Gastroesophageal sphincter (tissue), 4 donors: ENCODE measurements at regions not wholly inside any gene's neighbourhood (a gene's known extent, or its start where the extent isn't known, plus 50 kb on each side); places are given as distances from the start of the nearest gene placed in this dataset.

ENCODE experiments used
- ATAC-seq: fragments of 150-250 bp; one replicate; pipeline ENCODE4 v1.9.1; 2016; ENCODE audit warnings: mild to moderate bottlenecking, moderate library complexity
- H3K27ac ChIP-seq, 4 donors: fragments of 200-600 bp; sonication (generic) in 3 of 4; 1 replicate in 3 of 4; 2 replicates in 1 of 4; pipeline ENCODE4 v1.5.1; 2016 to 2019
- H3K27me3 ChIP-seq: fragments of 200-600 bp; sonication (generic); one replicate; pipeline ENCODE4 v1.5.1; 2019
- H3K36me3 ChIP-seq, 2 donors: fragments of 200-600 bp; sonication (generic); one replicate each; pipeline ENCODE4 v1.5.1; 2019; ENCODE audit warnings: control low read depth in 1 of 2
- H3K4me1 ChIP-seq, 3 donors: fragments of 200-600 bp; sonication (generic); 1 replicate in 2 of 3; 2 replicates in 1 of 3; pipeline ENCODE4 v1.5.1; 2016 to 2019; ENCODE audit warnings: control low read depth in 2 of 3
- H3K4me3 ChIP-seq, 2 donors: fragments of 200-600 bp; sonication (generic); one replicate each; pipeline ENCODE4 v1.5.1; 2019; ENCODE audit warnings: mild to moderate bottlenecking in 1 of 2, moderate library complexity in 1 of 2
- H3K9me3 ChIP-seq, 3 donors: fragments of 200-600 bp; sonication (generic); one replicate each; pipeline ENCODE4 v1.5.1; 2017 to 2019; ENCODE audit warnings: control low read depth in 2 of 3
- EP300 ChIP-seq: sonication (generic); formaldehyde crosslinking; IDR thresholded peaks from one replicate; pipeline ENCODE4 v1.6.1; 2017; ENCODE audit warnings: antibody characterized with exemption, mild to moderate bottlenecking
- POLR2A ChIP-seq, 2 donors: fragments of 450-650 bp; IDR thresholded peaks; one replicate each; pipeline ENCODE4 v1.6.1; 2017; ENCODE audit warnings: antibody characterized with exemption in 2 of 2, mild to moderate bottlenecking in 2 of 2, moderate library complexity in 1 of 2
- POLR2AphosphoS5 ChIP-seq: sonication (generic); formaldehyde crosslinking; IDR thresholded peaks from one replicate; pipeline ENCODE4 v1.6.1; 2017; ENCODE audit warnings: antibody characterized with exemption
- WGBS, 2 donors: methylation state at CpG; one replicate each; pipeline ENCODE4 v1.1.5; 2018; ENCODE audit warnings: low coverage in 1 of 2; 5-methylcytosine and 5-hydroxymethylcytosine counted together
- TF ChIP-seq, protein P1 (sequence below), 4 experiments: fragments of 200-600 bp in 2 of 4; fragments of 450-650 bp in 2 of 4; sonication (generic) in 1 of 4; IDR thresholded peaks; one replicate each; pipeline ENCODE4 v1.5.1; 2017 to 2019; ENCODE audit warnings: antibody characterized with exemption in 4 of 4, mild to moderate bottlenecking in 2 of 4, moderate library complexity in 2 of 4

DNA sequence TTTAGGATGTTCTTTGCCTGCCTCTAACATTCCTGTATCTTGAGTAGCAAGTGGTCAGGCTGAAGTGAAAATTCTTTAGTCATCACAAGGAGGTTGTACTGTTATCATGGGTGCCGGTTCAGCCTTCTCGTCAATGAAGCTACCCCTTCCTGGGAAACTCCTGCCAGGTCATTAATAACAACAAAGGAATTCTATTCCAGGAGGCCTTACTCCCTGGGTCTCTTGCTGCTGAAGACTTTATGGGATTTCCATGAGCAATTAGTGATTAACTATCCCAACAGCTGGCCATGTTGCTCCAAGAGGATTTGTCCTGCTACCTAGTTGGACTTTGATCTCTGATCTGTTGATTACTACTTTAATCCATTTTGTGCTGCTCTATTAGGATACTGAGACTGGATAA lies 62.7 kb upstream of the ELOVL5 start:
- WGBS, 2 donors: 76% methylated on average over 2 of the region's 2 CpGs; no CpG with 5 or more reads in 1 of the 2 donors
- TF ChIP-seq EP300: no peak
- TF ChIP-seq POLR2A (IDR thresholded peaks at IDR 0.05): no peak
- TF ChIP-seq, protein P1, sequence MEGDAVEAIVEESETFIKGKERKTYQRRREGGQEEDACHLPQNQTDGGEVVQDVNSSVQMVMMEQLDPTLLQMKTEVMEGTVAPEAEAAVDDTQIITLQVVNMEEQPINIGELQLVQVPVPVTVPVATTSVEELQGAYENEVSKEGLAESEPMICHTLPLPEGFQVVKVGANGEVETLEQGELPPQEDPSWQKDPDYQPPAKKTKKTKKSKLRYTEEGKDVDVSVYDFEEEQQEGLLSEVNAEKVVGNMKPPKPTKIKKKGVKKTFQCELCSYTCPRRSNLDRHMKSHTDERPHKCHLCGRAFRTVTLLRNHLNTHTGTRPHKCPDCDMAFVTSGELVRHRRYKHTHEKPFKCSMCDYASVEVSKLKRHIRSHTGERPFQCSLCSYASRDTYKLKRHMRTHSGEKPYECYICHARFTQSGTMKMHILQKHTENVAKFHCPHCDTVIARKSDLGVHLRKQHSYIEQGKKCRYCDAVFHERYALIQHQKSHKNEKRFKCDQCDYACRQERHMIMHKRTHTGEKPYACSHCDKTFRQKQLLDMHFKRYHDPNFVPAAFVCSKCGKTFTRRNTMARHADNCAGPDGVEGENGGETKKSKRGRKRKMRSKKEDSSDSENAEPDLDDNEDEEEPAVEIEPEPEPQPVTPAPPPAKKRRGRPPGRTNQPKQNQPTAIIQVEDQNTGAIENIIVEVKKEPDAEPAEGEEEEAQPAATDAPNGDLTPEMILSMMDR (IDR thresholded peaks at IDR 0.05): no peak
- TF ChIP-seq POLR2AphosphoS5: no peak
- Histone ChIP-seq H3K9me3 (no peaks in the 10 kb centered on the region), H3K27me3 (no peaks in the 10 kb centered on the region), H3K27ac (no peak overlapping the region), H3K4me1 (no peaks in the 10 kb centered on the region), H3K4me3 (no peak overlapping the region), H3K36me3 (no peaks in the 10 kb centered on the region)
- no peak for ATAC-seq

DNA sequence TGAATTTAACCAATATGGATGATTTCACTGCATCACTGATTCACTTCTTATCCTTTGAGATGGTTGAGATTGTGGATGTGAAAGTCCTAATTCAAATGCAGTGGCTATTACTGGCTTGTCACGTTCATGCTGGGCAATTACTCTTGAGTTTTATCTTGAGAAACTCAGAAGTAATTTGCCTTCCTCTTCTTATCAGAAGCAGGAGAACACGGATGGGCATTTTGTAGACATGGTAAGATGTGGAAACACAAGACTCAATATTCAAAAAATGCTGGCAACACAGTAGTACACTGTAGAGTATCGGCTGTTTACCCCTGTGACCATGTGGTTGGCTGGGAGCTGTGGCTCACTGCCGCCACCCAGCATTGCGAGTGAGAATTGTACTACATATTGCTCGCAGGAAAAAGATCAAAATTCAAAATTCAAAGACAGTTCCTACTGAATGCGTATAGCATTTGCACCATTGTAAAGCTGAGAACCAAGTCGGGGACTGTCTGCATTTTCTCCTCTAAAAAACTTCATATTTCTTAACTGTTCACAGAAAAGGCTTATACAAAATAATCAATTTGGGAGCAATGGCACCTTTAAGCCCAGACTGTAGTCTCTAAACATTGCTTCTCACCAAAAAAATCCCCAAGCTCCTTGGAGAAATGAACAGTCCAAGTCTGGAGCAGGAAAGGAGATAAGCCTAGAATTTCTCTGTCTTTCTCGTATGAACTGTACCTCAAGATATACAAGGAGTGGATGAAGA lies 61.9 kb upstream of the ELOVL5 start:
- H3K27ac ChIP-seq: no peak overlapping the region
- no peak for ATAC-seq
- H3K27me3 ChIP-seq: no peaks in the 10 kb centered on the region
- WGBS, 2 donors: 57 to 83% methylated on average over 4 to 9 of the region's 9 CpGs
- no peaks in the 10 kb centered on the region for H3K4me1 ChIP-seq
- H3K4me3 ChIP-seq: no peak overlapping the region
- H3K9me3 ChIP-seq: no peaks in the 10 kb centered on the region
- TF ChIP-seq POLR2A (IDR thresholded peaks at IDR 0.05): no peak
- TF ChIP-seq, protein P1 (IDR thresholded peaks at IDR 0.05): peak; percentile 27 to 52 (median 36)
- no peaks in the 10 kb centered on the region for H3K36me3 ChIP-seq

DNA sequence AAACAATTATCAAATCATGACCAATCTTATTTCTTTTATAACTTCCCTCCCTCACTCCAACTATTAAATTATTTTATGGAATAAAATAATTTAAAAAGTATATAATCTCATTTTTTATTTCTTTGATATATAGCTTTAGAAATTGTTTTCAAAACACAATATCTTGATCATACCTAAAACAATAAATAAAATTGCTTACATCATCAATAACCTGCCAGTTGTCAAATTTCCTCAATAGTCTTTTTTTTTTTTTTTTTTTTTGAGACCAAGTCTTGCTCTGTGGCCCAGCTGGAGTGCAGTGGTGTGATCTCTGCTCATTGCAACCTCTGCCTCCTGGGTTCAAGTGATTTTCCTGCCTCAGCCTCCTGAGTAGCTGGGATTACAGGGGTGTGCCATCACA lies 60.1 kb upstream of the ELOVL5 start:
- H3K4me1 ChIP-seq: no peaks in the 10 kb centered on the region
- no peaks in the 10 kb centered on the region for H3K36me3 ChIP-seq
- H3K27ac ChIP-seq: no peak overlapping the region
- no peaks in the 10 kb centered on the region for H3K9me3 ChIP-seq
- ATAC-seq: no peak
- no peak overlapping the region for H3K4me3 ChIP-seq
- H3K27me3 ChIP-seq: no peaks in the 10 kb centered on the region
- TF ChIP-seq EP300: no peak
- TF ChIP-seq POLR2A (IDR thresholded peaks at IDR 0.05): no peak
- no peak for TF ChIP-seq POLR2AphosphoS5
- TF ChIP-seq, protein P1 (IDR thresholded peaks at IDR 0.05): no peak

DNA sequence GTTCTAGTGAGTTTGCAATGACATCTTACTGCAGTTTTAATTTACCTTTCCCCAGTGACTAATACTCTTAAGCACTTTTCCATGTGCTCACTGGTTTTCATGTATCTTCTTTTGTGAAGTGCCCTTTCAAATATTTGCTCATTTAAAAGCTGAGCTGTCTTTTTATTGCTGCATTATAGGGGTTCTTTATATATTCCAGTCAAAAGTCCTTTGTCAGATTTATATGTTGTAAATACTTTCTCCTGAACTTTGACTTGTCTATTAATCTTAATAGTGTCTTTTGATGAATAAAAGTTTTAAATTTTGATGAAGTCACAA lies 50.2 kb upstream of the ELOVL5 start:
- ATAC-seq: no peak
- Histone ChIP-seq H3K4me3 (no peak overlapping the region), H3K27ac (no peak overlapping the region), H3K27me3 (no peaks in the 10 kb centered on the region), H3K36me3 (no peaks in the 10 kb centered on the region), H3K4me1 (no peaks in the 10 kb centered on the region), H3K9me3 (no peaks in the 10 kb centered on the region)
- no peak for TF ChIP-seq POLR2A (IDR thresholded peaks at IDR 0.05)
- no peak for TF ChIP-seq EP300
- TF ChIP-seq, protein P1 (IDR thresholded peaks at IDR 0.05): no peak
- no peak for TF ChIP-seq POLR2AphosphoS5

DNA sequence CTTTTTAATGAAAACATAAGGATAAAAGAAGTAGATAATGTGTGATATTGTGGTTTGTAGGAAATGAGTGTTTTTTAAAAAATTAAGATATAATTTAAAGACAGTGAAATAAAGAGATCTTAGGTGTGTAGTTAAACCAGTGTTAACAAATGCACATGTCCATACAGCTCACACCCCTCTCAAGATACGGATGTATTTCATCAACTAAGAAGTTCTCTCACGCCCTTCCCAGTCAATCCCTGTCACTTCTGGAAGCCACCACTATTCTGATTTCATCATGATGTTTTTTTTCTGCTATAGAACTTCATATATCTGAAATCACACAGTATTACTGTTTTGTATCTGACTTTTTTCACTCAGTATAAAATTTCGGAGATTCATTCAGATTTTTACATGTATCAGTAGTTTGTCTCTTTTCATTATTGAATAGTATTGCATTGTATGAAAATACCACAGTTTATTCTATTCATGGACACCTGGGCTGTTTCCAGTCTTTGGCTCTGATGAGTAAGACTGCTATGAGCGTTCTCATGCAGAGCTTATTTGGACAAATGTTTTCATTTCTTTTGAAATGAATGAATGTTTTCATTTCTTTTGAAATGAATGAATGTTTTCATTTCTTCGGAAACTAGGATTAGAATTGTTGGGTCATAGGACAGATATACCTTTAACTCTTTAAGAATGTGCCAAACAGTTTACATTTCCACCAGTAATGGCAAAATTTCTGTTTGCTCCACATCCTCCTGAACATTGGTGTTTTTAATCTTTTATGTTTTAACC lies 49.7 kb upstream of the ELOVL5 start:
- Histone ChIP-seq H3K4me3 (no peak overlapping the region), H3K27ac (no peak overlapping the region), H3K36me3 (no peaks in the 10 kb centered on the region), H3K27me3 (no peaks in the 10 kb centered on the region), H3K4me1 (no peaks in the 10 kb centered on the region), H3K9me3 (no peaks in the 10 kb centered on the region)
- TF ChIP-seq, protein P1 (IDR thresholded peaks at IDR 0.05): no peak
- TF ChIP-seq EP300 (no peak), POLR2A (IDR thresholded peaks at IDR 0.05) (no peak), POLR2AphosphoS5 (no peak)
- WGBS, 2 donors: 71 to 72% methylated on average over 5 of the region's 5 CpGs
- ATAC-seq: no peak
